PC-3 (cell line): ENCODE measurements at regions not wholly inside any gene's neighbourhood (a gene's known extent, or its start where the extent isn't known, plus 50 kb on each side); places are given as distances from the start of the nearest gene placed in this dataset.

Experiments used
- CTCF ChIP-seq: fragments of 300-600 bp; sonication (generic); conservative IDR thresholded peaks from 2 replicates; pipeline ENCODE4 v1.5.1; 2017; ENCODE audit warnings: antibody characterized with exemption, low read depth, mild to moderate bottlenecking, low read length
- EZH2 ChIP-seq: fragments of 300-600 bp; sonication (generic); IDR thresholded peaks from one replicate; pipeline ENCODE4 v1.6.1; 2017; ENCODE audit warnings: antibody characterized with exemption, mild to moderate bottlenecking, low read length; ENCODE audit not compliant: unreplicated experiment
- EZH2phosphoT487 ChIP-seq: fragments of 300-600 bp; sonication (generic); IDR thresholded peaks from 2 replicates; pipeline ENCODE4 v1.6.1; 2018; ENCODE audit warnings: mild to moderate bottlenecking, antibody characterized with exemption, low read length, borderline replicate concordance

GRCh38 chr4:181998398-181999295 is 244.6 kb upstream of the TENM3 start:
- TF ChIP-seq EZH2: no peak
- TF ChIP-seq CTCF: 0 out of 2 replicates have a peak, but pooled peaks have one; percentile 13
- TF ChIP-seq EZH2phosphoT487: no peak
